ENCODE measurements at regions not wholly inside any gene's neighbourhood (a gene's known extent, or its start where the extent isn't known, plus 50 kb on each side); places are given as distances from the start of the nearest gene placed in this dataset.

DNA sequence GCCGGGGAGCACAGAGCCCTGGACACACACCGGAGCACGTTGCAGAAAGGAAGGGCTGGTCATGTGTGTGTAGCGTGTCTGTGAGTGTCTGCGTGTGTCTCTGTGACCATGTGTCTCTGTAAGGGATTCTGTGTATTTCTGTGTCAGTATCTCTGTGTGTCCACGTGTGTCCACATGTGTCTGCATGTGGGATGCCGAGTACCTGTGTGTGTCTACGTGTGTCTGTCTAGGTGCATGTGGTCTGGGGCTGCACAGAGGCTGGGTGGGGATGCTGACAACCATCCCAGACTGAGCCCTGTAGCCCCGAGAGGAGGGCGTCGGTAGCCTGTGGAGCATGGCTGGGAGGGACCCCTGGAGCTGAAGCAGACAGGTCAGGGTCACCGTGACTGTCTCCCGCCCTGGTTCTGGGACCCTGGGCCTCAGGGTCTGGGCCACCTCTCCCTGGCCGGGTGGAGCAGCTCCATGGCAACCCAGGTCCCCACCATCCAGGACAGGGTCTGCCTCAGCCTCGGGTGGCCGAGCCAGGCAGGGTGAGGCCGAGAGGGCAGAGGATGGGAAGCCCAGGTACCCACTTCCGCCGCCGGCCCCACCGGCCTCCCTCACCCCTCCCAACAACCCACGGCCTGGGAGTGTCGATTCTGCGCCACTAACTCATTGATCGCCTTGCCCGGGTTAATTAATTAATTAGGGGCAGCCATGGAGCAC, 122.7 kb downstream of the FAM53A start:
- peaks cover 99% of the 10 kb centered on the region for H3K27me3 ChIP-seq
- no peak for ATAC-seq
- TF ChIP-seq EP300 (IDR thresholded peaks at IDR 0.05) = no peak
- no peak for TF ChIP-seq POLR2A (IDR thresholded peaks at IDR 0.05)
- TF ChIP-seq, protein P1, sequence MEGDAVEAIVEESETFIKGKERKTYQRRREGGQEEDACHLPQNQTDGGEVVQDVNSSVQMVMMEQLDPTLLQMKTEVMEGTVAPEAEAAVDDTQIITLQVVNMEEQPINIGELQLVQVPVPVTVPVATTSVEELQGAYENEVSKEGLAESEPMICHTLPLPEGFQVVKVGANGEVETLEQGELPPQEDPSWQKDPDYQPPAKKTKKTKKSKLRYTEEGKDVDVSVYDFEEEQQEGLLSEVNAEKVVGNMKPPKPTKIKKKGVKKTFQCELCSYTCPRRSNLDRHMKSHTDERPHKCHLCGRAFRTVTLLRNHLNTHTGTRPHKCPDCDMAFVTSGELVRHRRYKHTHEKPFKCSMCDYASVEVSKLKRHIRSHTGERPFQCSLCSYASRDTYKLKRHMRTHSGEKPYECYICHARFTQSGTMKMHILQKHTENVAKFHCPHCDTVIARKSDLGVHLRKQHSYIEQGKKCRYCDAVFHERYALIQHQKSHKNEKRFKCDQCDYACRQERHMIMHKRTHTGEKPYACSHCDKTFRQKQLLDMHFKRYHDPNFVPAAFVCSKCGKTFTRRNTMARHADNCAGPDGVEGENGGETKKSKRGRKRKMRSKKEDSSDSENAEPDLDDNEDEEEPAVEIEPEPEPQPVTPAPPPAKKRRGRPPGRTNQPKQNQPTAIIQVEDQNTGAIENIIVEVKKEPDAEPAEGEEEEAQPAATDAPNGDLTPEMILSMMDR (IDR thresholded peaks at IDR 0.05) = no peak
- no peak for TF ChIP-seq POLR2AphosphoS5 (IDR thresholded peaks at IDR 0.05)

DNA sequence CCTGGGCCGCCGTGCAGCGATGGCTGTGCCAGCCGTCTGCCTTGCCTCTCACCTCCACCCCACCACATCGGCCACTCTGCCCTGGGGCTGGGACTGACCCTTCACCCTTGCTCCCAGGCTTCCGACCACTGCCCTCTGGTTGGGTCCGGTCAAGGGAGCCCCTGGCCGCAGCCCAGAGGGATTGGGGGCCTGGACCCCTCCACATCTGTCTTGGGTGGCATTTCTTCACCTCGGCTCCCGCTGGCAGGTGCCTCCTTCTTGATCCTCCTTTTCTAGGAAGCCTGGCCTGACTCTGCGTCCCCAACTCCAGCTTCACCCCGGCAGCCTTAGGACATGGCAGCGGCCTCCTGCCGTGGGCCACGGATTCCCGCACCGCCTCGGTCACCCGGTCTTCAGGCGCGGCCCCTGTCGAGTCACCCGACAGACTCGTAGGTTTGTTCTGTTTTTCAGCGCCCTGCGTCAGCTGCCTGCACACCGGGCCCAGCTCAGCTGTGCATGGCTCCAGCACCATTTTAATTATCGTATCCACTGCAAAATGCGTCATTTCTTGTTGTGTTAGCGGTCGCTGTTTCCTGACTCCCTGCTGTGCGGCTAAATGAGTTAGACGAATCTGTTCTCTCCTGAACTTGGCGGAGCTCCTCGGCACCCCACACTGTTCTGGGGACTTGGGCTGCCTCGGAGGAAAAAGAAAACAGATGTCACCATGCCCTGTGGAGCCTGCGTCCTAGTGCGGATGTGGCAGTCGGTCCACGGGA, 124.0 kb downstream of the FAM53A start:
- Histone ChIP-seq H3K36me3 (no peaks in the 10 kb centered on the region), H3K9me3 (no peaks in the 10 kb centered on the region), H3K27ac (no peak overlapping the region), H3K4me3 (no peak overlapping the region), H3K4me1 (peaks cover 0 to 6% (median 0%) of the 10 kb centered on the region in 3 donors), H3K27me3 (peaks cover 97% of the 10 kb centered on the region)
- ATAC-seq = no peak
- WGBS, 2 donors (ENCODE audit: low coverage in 1 of 2) = 72 to 80% methylated on average over 4 to 18 of the region's 40 CpGs
- TF ChIP-seq POLR2AphosphoS5 (IDR thresholded peaks at IDR 0.05) (no peak), EP300 (IDR thresholded peaks at IDR 0.05) (no peak), POLR2A (IDR thresholded peaks at IDR 0.05) (no peak)
- TF ChIP-seq, protein P1 (IDR thresholded peaks at IDR 0.05) = no peak

More for the DNA sequence above, 122.7 kb downstream of the FAM53A start:
- H3K27ac ChIP-seq = no peak overlapping the region
- H3K4me1 ChIP-seq = peaks cover 0 to 6% (median 0%) of the 10 kb centered on the region in 3 donors
- H3K36me3 ChIP-seq = no peaks in the 10 kb centered on the region
- no peaks in the 10 kb centered on the region for H3K9me3 ChIP-seq
- no peak overlapping the region for H3K4me3 ChIP-seq
- WGBS, 2 donors (ENCODE audit: low coverage in 1 of 2) = 86 to 90% methylated on average over 2 to 10 of the region's 26 CpGs

DNA sequence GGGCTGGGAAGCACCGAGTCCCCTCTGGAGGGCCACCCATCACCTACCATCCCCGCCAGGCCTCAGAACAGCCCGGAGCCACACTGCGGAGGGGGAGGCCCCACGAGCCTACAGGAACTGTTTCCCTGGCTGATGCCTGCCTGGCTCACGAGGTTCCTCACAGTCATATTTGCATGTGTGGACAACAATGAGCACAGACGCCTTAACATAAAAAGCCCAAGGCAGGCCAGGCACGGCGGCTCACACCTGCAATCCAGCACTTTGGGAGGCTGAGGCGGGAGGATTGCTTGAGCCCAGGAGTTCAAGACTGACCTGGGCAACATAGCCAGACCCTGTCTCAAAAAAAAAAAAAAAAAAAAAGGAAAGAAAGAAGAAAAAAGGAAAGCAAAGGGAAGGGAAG, 125.9 kb downstream of the FAM53A start:
- no peaks in the 10 kb centered on the region for H3K36me3 ChIP-seq
- no peak overlapping the region for H3K27ac ChIP-seq
- no peak overlapping the region for H3K4me3 ChIP-seq
- ATAC-seq = no peak
- WGBS, 2 donors (ENCODE audit: low coverage in 1 of 2) = 60% methylated on average over 3 of the region's 10 CpGs; no CpG with 5 or more reads in 1 of the 2 donors
- peaks cover 0 to 6% (median 0%) of the 10 kb centered on the region in 3 donors for H3K4me1 ChIP-seq
- no peaks in the 10 kb centered on the region for H3K9me3 ChIP-seq
- no peak for TF ChIP-seq POLR2AphosphoS5 (IDR thresholded peaks at IDR 0.05)
- TF ChIP-seq, protein P1 (IDR thresholded peaks at IDR 0.05) = no peak
- TF ChIP-seq EP300 (IDR thresholded peaks at IDR 0.05) = no peak
- no peak for TF ChIP-seq POLR2A (IDR thresholded peaks at IDR 0.05)
- H3K27me3 ChIP-seq = peaks cover 97% of the 10 kb centered on the region

DNA sequence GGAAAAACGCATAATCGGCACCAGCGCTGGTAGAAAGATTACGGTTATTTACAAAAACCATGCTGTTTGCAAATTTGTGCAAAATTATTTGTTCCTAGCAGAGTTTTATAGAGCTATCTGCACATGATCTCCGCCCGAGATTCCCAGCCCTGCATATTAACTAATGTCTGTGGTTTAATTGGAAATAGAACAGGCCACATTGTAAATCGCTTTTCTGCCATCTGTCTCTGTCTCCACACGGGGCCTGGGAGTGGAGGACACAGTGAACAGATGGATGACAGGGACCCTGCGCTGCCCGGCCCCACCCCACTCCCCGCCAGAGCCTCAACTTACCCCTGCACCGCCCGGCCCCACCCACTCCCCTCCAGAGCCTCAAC, 126.9 kb downstream of the FAM53A start:
- WGBS, 2 donors (ENCODE audit: low coverage in 1 of 2) = 63 to 69% methylated on average over 9 of the region's 13 CpGs
- Histone ChIP-seq H3K36me3 (no peaks in the 10 kb centered on the region), H3K27ac (no peak overlapping the region), H3K4me1 (peaks cover 0 to 6% (median 0%) of the 10 kb centered on the region in 3 donors), H3K27me3 (peaks cover 96% of the 10 kb centered on the region), H3K9me3 (no peaks in the 10 kb centered on the region), H3K4me3 (no peak overlapping the region)
- TF ChIP-seq POLR2A (IDR thresholded peaks at IDR 0.05) (no peak), POLR2AphosphoS5 (IDR thresholded peaks at IDR 0.05) (no peak), EP300 (IDR thresholded peaks at IDR 0.05) (no peak)
- TF ChIP-seq, protein P1 (IDR thresholded peaks at IDR 0.05) = no peak
- ATAC-seq = no peak
